GM12878 (cell line): ENCODE measurements at regions not wholly inside any gene's neighbourhood (a gene's known extent, or its start where the extent isn't known, plus 50 kb on each side); places are given as distances from the start of the nearest gene placed in this dataset.

Source experiments
- ATAC-seq: fragments of 200-7000 bp; cut with Tn5 transposase; 3 replicates; pipeline ENCODE4 v1.9.1; 2020; ENCODE audit warnings: mild to moderate bottlenecking, moderate library complexity
- BruUV-seq: library from RNA; stranded (reverse); fragments of 400-500 nt; replicated peaks from 2 replicates; lab custom pipeline; 2021; lab: Mats Ljungman, UMichigan
- CTCF ChIA-PET: fragments of 300-600 bp; sonication (Branson Sonifier 250); formaldehyde crosslinking; extraction: SDS; loops from one replicate; lab custom pipeline; 2021; ENCODE audit warnings: inconsistent platforms; lab: Yijun Ruan, JAX
- POLR2A ChIA-PET: fragments of 350-600 bp; formaldehyde crosslinking; extraction: SDS; loops from one replicate; lab custom pipeline; 2021; ENCODE audit warnings: inconsistent platforms; lab: Charles Lee
- RAD21 ChIA-PET: fragments of 300-600 bp; sonication (Branson Sonifier 250); formaldehyde crosslinking; loops from one replicate; lab custom pipeline; 2023; ENCODE audit warnings: antibody characterized with exemption; ENCODE audit not compliant: unreplicated experiment; lab: Charles Lee
- SMC1A ChIA-PET: fragments of 300-600 bp; sonication (Branson Sonifier 250); formaldehyde crosslinking; loops from one replicate; lab custom pipeline; 2023; ENCODE audit not compliant: unreplicated experiment, uncharacterized antibody; lab: Charles Lee
- DNase-seq: peaks from one replicate; pipeline ENCODE4 v3.0.0-alpha.2; 2011; ENCODE audit warnings: low read depth, low spot score
- FAIRE-seq: peaks from 3 replicates; lab custom pipeline; 2011; peaks lifted over from hg19 to GRCh38; lab: Jason Lieb, UNC
- H2AFZ ChIP-seq: 2 replicates; pipeline ENCODE4 v1.6.0; 2011; ENCODE audit warnings: low read depth, low read length, control low read depth; ENCODE audit not compliant: control insufficient read depth
- H3K27ac ChIP-seq: 2 replicates; pipeline ENCODE4 v1.5.1; 2011; ENCODE audit warnings: control low read depth; ENCODE audit not compliant: control insufficient read depth, insufficient read depth
- H3K27me3 ChIP-seq, 2 experiments: replicated peaks in 1 of 2; 2 replicates each; pipeline versions ENCODE4 v1.6.0 to v1.6.1; 2011; ENCODE audit warnings: low read length in 1 of 2; ENCODE audit not compliant: control insufficient read depth in 2 of 2, insufficient read depth in 2 of 2
- H3K36me3 ChIP-seq, 2 experiments: 2 replicates each; pipeline ENCODE4 v1.5.1; 2011; ENCODE audit warnings: low read length in 1 of 2; ENCODE audit not compliant: control insufficient read depth in 2 of 2, insufficient read depth in 2 of 2
- H3K4me1 ChIP-seq: 2 replicates; pipeline ENCODE4 v1.6.1; 2011; ENCODE audit warnings: mild to moderate bottlenecking, low read length, moderate library complexity, mixed read lengths; ENCODE audit not compliant: control insufficient read depth, insufficient read depth
- H3K4me2 ChIP-seq: 2 replicates; pipeline ENCODE4 v1.6.0; 2011; ENCODE audit warnings: control low read depth; ENCODE audit not compliant: control insufficient read depth, insufficient read depth
- H3K4me3 ChIP-seq: fragments of 200-600 bp; sonication (generic); 2 replicates; pipeline ENCODE4 v1.5.1; 2016
- H3K79me2 ChIP-seq: 2 replicates; pipeline ENCODE4 v1.6.0; 2011; ENCODE audit warnings: low read length; ENCODE audit not compliant: control insufficient read depth, insufficient read depth
- H3K9ac ChIP-seq: 2 replicates; pipeline ENCODE4 v1.8.0; 2011; ENCODE audit warnings: low read length, control low read depth, mixed read lengths; ENCODE audit not compliant: control insufficient read depth, insufficient read depth
- H3K9me3 ChIP-seq: replicated peaks from 3 replicates; pipeline ENCODE4 v1.5.1; 2011; ENCODE audit warnings: mild to moderate bottlenecking, low read length; ENCODE audit not compliant: control insufficient read depth, insufficient read depth
- H4K20me1 ChIP-seq: 2 replicates; pipeline ENCODE4 v1.6.0; 2011; ENCODE audit not compliant: control insufficient read depth, insufficient read depth
- CUX1 ChIP-seq: IDR thresholded peaks from 2 replicates; pipeline ENCODE4 v1.6.1; 2012; ENCODE audit warnings: improper control_type of control experiment, low read depth, low read length; ENCODE audit not compliant: insufficient replicate concordance
- EED ChIP-seq: sonication (generic); IDR thresholded peaks from 2 replicates; pipeline ENCODE4 v1.6.1; 2016; ENCODE audit warnings: antibody characterized with exemption, low read depth
- ETV6 ChIP-seq, 2 experiments: fragments of 450-650 bp in 1 of 2; IDR thresholded peaks in 1 of 2; conservative IDR thresholded peaks in 1 of 2; 2 replicates each; pipeline ENCODE4 v1.6.1; 2014; ENCODE audit warnings: antibody characterized with exemption in 1 of 2, borderline replicate concordance in 1 of 2, low read depth in 1 of 2, mild to moderate bottlenecking in 1 of 2, moderate library complexity in 1 of 2
- HCFC1 ChIP-seq: fragments of 150-350 bp; IDR thresholded peaks from 2 replicates; pipeline ENCODE4 v1.6.1; 2014; ENCODE audit warnings: low read length
- HSF1 ChIP-seq: fragments of 150-350 bp; IDR thresholded peaks from 2 replicates; pipeline ENCODE4 v1.6.1; 2014; ENCODE audit warnings: mild to moderate bottlenecking, low read depth, low read length
- KLF5 ChIP-seq: fragments of 450-650 bp; IDR thresholded peaks from 2 replicates; pipeline ENCODE4 v1.6.1; 2014; ENCODE audit warnings: mild to moderate bottlenecking; ENCODE audit not compliant: partially characterized antibody
- MEF2B ChIP-seq: fragments of 450-650 bp; IDR thresholded peaks from 2 replicates; pipeline ENCODE4 v1.6.1; 2018; ENCODE audit warnings: mild to moderate bottlenecking, moderate library complexity; ENCODE audit not compliant: partially characterized antibody, poor library complexity, severe bottlenecking
- MXI1 ChIP-seq: fragments of 150-350 bp; IDR thresholded peaks from 2 replicates; pipeline ENCODE4 v1.6.1; 2011; ENCODE audit warnings: low read depth, mild to moderate bottlenecking, inconsistent platforms, low read length, improper control_type of control experiment
- NRF1 ChIP-seq: conservative IDR thresholded peaks from 2 replicates; pipeline ENCODE4 v1.6.1; 2011; ENCODE audit warnings: mild to moderate bottlenecking, low read depth, low read length, improper control_type of control experiment
- SIX5 ChIP-seq: IDR thresholded peaks from 2 replicates; pipeline ENCODE4 v1.6.1; 2011; ENCODE audit warnings: mild to moderate bottlenecking, low read depth, low read length, moderate library complexity; ENCODE audit not compliant: severe bottlenecking
- USF2 ChIP-seq: IDR thresholded peaks from 2 replicates; pipeline ENCODE4 v1.6.1; 2011; ENCODE audit warnings: low read depth, low read length, improper control_type of control experiment, borderline replicate concordance
- YY1 ChIP-seq: IDR thresholded peaks from 2 replicates; pipeline ENCODE4 v1.6.1; 2011; ENCODE audit warnings: low read depth, mild to moderate bottlenecking, low read length
- ZBTB33 ChIP-seq: fragments of 450-650 bp; IDR thresholded peaks from 2 replicates; pipeline ENCODE4 v1.6.1; 2017; ENCODE audit warnings: mild to moderate bottlenecking
- WGBS: methylation state at CpG from one replicate; pipeline ENCODE4 v1.1.6; 2016; ENCODE audit warnings: low lambda C conversion rate; ENCODE audit not compliant: insufficient replicate concordance, insufficient coverage; ENCODE audit errors: missing lambda C conversion rate; 5-methylcytosine and 5-hydroxymethylcytosine counted together
- in situ Hi-C: fragments of 300-500 bp; cut with MboI; formaldehyde crosslinking; loops from 9 replicates; pipeline ENCODE4 v1.14.3; 2018; ENCODE audit warnings: mixed read lengths
- intact Hi-C: fragments of 100-400 bp; cut with micrococcal nuclease; formaldehyde crosslinking; loops from one replicate; pipeline ENCODE4 v1.14.2; 2022; ENCODE audit not compliant: unreplicated experiment

- Histone ChIP-seq H3K79me2 (no peaks in the 10 kb centered on the region), H3K36me3 (no peaks in the 10 kb centered on the region), H3K27ac (no peak overlapping the region), H3K4me1 (no peaks in the 10 kb centered on the region), H3K9ac (no peak overlapping the region), H3K4me2 (no peak overlapping the region), H3K27me3 (no peaks in the 10 kb centered on the region), H3K4me3 (no peak overlapping the region), H2AFZ (no peak overlapping the region), H4K20me1 (no peaks in the 10 kb centered on the region), H3K9me3 (no peaks in the 10 kb centered on the region)
- BruUV-seq: no TSS peak
- DNase-seq (no peak), ATAC-seq (no peak), FAIRE-seq (no peak)
- SMC1A ChIA-PET: interaction anchor here (0.8 kb wide), 1 partner anchor 1900 kb away, joined by 3 read pairs; no protein-coding TSS in a partner anchor
- in situ Hi-C loops (no loop called here), intact Hi-C loops (no loop called here)
- RAD21 ChIA-PET: no interaction called here
- 0% methylated on average over 1 of the region's 1 CpG for WGBS
- CTCF ChIA-PET: no interaction called here
- POLR2A ChIA-PET: no interaction called here
- TF ChIP-seq CUX1: no peak
- TF ChIP-seq ZBTB33: no peak
- TF ChIP-seq YY1: no peak
- TF ChIP-seq MXI1: no peak
- TF ChIP-seq HSF1: no peak
- no peak for TF ChIP-seq ETV6 (conservative IDR thresholded peaks at IDR 0.05 in 1 of 2, IDR thresholded peaks at IDR 0.05 in 1 of 2; ENCODE audit: borderline replicate concordance in 1 of 2, low read depth in 1 of 2)
- no peak for TF ChIP-seq HCFC1
- no peak for TF ChIP-seq KLF5
- TF ChIP-seq NRF1: no peak
- no peak for TF ChIP-seq EED
- TF ChIP-seq USF2: no peak
- TF ChIP-seq SIX5: no peak
- TF ChIP-seq MEF2B: no peak
These were observed 843.7 kb downstream of the EFNA5 start for GRCh38 chr5:106827061-106827460.
